ENCODE measurements at regions not wholly inside any gene's neighbourhood (a gene's known extent, or its start where the extent isn't known, plus 50 kb on each side); places are given as distances from the start of the nearest gene placed in this dataset.
A peak's percentile ranks its signal among the peaks of the same experiment; 100 is the strongest.

GRCh38 chr13:34028496-34029442 is 210.8 kb downstream of the RFC3 start:
- H3K4me3 ChIP-seq (ENCODE audit: low read length), result no peak overlapping the region
- Mint-ChIP-seq H3K9me3 (peaks cover 0 to 9% (median 7%) of the 10 kb centered on the region in 5 donors), H3K36me3 (no peaks in the 10 kb centered on the region), H3K27me3 (no peaks in the 10 kb centered on the region), H3K4me1 (no peaks in the 10 kb centered on the region), H3K4me3 (no peak overlapping the region), H3K27ac (no peak overlapping the region)
- H3K27me3 ChIP-seq (ENCODE audit: insufficient read depth, low read length, poor library complexity, severe bottlenecking), result no peaks in the 10 kb centered on the region
- no peaks in the 10 kb centered on the region for H3K4me1 ChIP-seq (ENCODE audit: insufficient read depth, low read length)
- H3K9me3 ChIP-seq (ENCODE audit: low read length), result no peaks in the 10 kb centered on the region
- H3K36me3 ChIP-seq (ENCODE audit: insufficient read depth, low read length), result no peaks in the 10 kb centered on the region
- H3K27ac ChIP-seq (ENCODE audit: low read depth, low read length), result no peak overlapping the region
- CTCF ChIA-PET, result interaction anchor here (0.6 kb wide), 1 partner anchor 242 kb away, joined by 3 read pairs; no protein-coding TSS in a partner anchor
- POLR2A ChIA-PET, result no interaction called here
- no peak for DNase-seq

- Mint-ChIP-seq H3K27ac (no peak overlapping the region), H3K27me3 (no peaks in the 10 kb centered on the region), H3K4me1 (no peaks in the 10 kb centered on the region), H3K4me3 (no peak overlapping the region), H3K36me3 (no peaks in the 10 kb centered on the region), H3K9me3 (peaks cover 2 to 9% (median 6%) of the 10 kb centered on the region in 5 donors)
- ChIA-PET POLR2A (no interaction called here), CTCF (no interaction called here)
- Histone ChIP-seq H3K9me3 (ENCODE audit: low read length) (no peaks in the 10 kb centered on the region), H3K27ac (ENCODE audit: low read depth, low read length) (no peak overlapping the region), H3K27me3 (ENCODE audit: insufficient read depth, low read length, poor library complexity, severe bottlenecking) (no peaks in the 10 kb centered on the region), H3K4me1 (ENCODE audit: insufficient read depth, low read length) (no peaks in the 10 kb centered on the region), H3K4me3 (ENCODE audit: low read length) (no peak overlapping the region), H3K36me3 (ENCODE audit: insufficient read depth, low read length) (no peaks in the 10 kb centered on the region)
- DNase-seq, result no peak
Measured at GRCh38 chr13:34030782-34031181, 212.8 kb downstream of the RFC3 start.

- no peak for DNase-seq
- Histone ChIP-seq H3K4me3 (ENCODE audit: low read length) (no peak overlapping the region), H3K27ac (ENCODE audit: low read depth, low read length) (no peak overlapping the region), H3K36me3 (ENCODE audit: insufficient read depth, low read length) (no peaks in the 10 kb centered on the region), H3K4me1 (ENCODE audit: insufficient read depth, low read length) (no peaks in the 10 kb centered on the region), H3K9me3 (ENCODE audit: low read length) (no peaks in the 10 kb centered on the region), H3K27me3 (ENCODE audit: insufficient read depth, low read length, poor library complexity, severe bottlenecking) (no peaks in the 10 kb centered on the region)
- peaks cover 2 to 10% (median 5%) of the 10 kb centered on the region in 5 donors for H3K9me3 Mint-ChIP-seq
- ChIA-PET CTCF (no interaction called here), POLR2A (no interaction called here)
- H3K27ac Mint-ChIP-seq, result no peak overlapping the region
- no peaks in the 10 kb centered on the region for H3K36me3 Mint-ChIP-seq
- H3K4me1 Mint-ChIP-seq, result no peaks in the 10 kb centered on the region
- H3K27me3 Mint-ChIP-seq, result no peaks in the 10 kb centered on the region
- H3K4me3 Mint-ChIP-seq, result peak overlapping the region in 1 of 7 donors; percentile 75
Measured at GRCh38 chr13:34031610-34032009, 213.7 kb downstream of the RFC3 start.

DNA sequence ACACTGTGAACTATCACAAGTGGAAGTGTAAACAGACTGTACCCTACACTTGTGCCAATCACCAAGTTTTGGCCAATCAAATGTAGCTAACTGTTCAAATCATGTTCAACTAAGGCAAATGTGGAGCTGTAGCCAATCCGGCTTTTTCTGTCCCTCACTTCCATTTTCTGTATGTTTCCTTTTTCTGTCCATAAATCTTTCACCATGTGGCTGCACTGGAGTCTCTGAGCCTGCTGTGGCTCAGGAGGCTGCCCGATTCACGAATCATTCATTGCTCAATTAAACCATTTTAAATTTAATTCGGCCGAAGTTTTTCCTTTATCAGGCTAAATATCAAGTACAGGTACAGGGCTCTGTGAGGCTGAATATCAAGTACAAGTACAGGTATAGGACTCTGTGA is 216.5 kb downstream of the RFC3 start:
- Histone ChIP-seq H3K4me3 (ENCODE audit: low read length) (no peak overlapping the region), H3K27ac (ENCODE audit: low read depth, low read length) (no peak overlapping the region), H3K27me3 (ENCODE audit: insufficient read depth, low read length, poor library complexity, severe bottlenecking) (no peaks in the 10 kb centered on the region), H3K4me1 (ENCODE audit: insufficient read depth, low read length) (no peaks in the 10 kb centered on the region), H3K36me3 (ENCODE audit: insufficient read depth, low read length) (no peaks in the 10 kb centered on the region), H3K9me3 (ENCODE audit: low read length) (no peaks in the 10 kb centered on the region)
- Mint-ChIP-seq H3K9me3 (peaks cover 0 to 10% (median 4%) of the 10 kb centered on the region in 5 donors), H3K4me3 (no peak overlapping the region), H3K27ac (no peak overlapping the region), H3K27me3 (no peaks in the 10 kb centered on the region), H3K4me1 (no peaks in the 10 kb centered on the region), H3K36me3 (no peaks in the 10 kb centered on the region)
- DNase-seq, result no peak
- ChIA-PET POLR2A (no interaction called here), CTCF (no interaction called here)

DNA sequence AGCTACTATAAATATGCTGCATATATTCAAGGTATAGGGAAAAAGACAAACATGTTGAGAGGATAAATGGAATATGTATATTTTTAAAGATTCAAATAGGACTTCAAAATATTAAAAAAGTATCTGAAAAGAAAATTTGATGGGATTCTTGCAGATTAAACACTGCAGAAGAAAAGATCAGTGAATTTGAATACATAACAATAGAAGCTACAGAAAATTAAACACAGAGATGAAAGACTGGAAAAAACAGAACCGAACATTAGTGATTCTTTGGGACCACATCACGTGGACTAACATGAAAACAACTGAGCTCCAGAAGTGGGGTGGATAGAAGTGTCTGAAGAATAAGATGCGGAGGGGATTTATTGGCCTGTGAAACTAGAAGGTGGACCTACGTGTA is 217.2 kb downstream of the RFC3 start:
- Mint-ChIP-seq H3K27me3 (no peaks in the 10 kb centered on the region), H3K36me3 (no peaks in the 10 kb centered on the region), H3K4me1 (no peaks in the 10 kb centered on the region), H3K9me3 (peaks cover 0 to 10% (median 6%) of the 10 kb centered on the region in 5 donors), H3K27ac (no peak overlapping the region), H3K4me3 (no peak overlapping the region)
- POLR2A ChIA-PET, result no interaction called here
- Histone ChIP-seq H3K4me3 (ENCODE audit: low read length) (no peak overlapping the region), H3K27me3 (ENCODE audit: insufficient read depth, low read length, poor library complexity, severe bottlenecking) (no peaks in the 10 kb centered on the region), H3K4me1 (ENCODE audit: insufficient read depth, low read length) (no peaks in the 10 kb centered on the region), H3K9me3 (ENCODE audit: low read length) (no peaks in the 10 kb centered on the region), H3K36me3 (ENCODE audit: insufficient read depth, low read length) (no peaks in the 10 kb centered on the region), H3K27ac (ENCODE audit: low read depth, low read length) (no peak overlapping the region)
- no peak for DNase-seq
- CTCF ChIA-PET, result no interaction called here

GRCh38 chr13:34035676-34036325 is 217.9 kb downstream of the RFC3 start:
- H3K9me3 Mint-ChIP-seq, result peaks cover 0 to 10% (median 3%) of the 10 kb centered on the region in 5 donors
- no peaks in the 10 kb centered on the region for H3K4me1 Mint-ChIP-seq
- CTCF ChIA-PET, result no interaction called here
- no peak overlapping the region for H3K27ac Mint-ChIP-seq
- H3K27me3 Mint-ChIP-seq, result no peaks in the 10 kb centered on the region
- Histone ChIP-seq H3K27ac (ENCODE audit: low read depth, low read length) (no peak overlapping the region), H3K9me3 (ENCODE audit: low read length) (no peaks in the 10 kb centered on the region), H3K4me3 (ENCODE audit: low read length) (no peak overlapping the region), H3K27me3 (ENCODE audit: insufficient read depth, low read length, poor library complexity, severe bottlenecking) (no peaks in the 10 kb centered on the region), H3K36me3 (ENCODE audit: insufficient read depth, low read length) (no peaks in the 10 kb centered on the region), H3K4me1 (ENCODE audit: insufficient read depth, low read length) (no peaks in the 10 kb centered on the region)
- no peak overlapping the region for H3K4me3 Mint-ChIP-seq
- no peaks in the 10 kb centered on the region for H3K36me3 Mint-ChIP-seq
- DNase-seq, result no peak
- POLR2A ChIA-PET, result no interaction called here

- no peaks in the 10 kb centered on the region for H3K9me3 ChIP-seq (ENCODE audit: low read length)
- CTCF ChIA-PET, result no interaction called here
- Mint-ChIP-seq H3K9me3 (peaks cover 0 to 10% (median 2%) of the 10 kb centered on the region in 5 donors), H3K4me1 (no peaks in the 10 kb centered on the region), H3K36me3 (no peaks in the 10 kb centered on the region), H3K4me3 (no peak overlapping the region), H3K27ac (no peak overlapping the region), H3K27me3 (no peaks in the 10 kb centered on the region)
- no peak overlapping the region for H3K4me3 ChIP-seq (ENCODE audit: low read length)
- no peaks in the 10 kb centered on the region for H3K36me3 ChIP-seq (ENCODE audit: insufficient read depth, low read length)
- no peak overlapping the region for H3K27ac ChIP-seq (ENCODE audit: low read depth, low read length)
- POLR2A ChIA-PET, result no interaction called here
- no peaks in the 10 kb centered on the region for H3K4me1 ChIP-seq (ENCODE audit: insufficient read depth, low read length)
- DNase-seq, result no peak
- H3K27me3 ChIP-seq (ENCODE audit: insufficient read depth, low read length, poor library complexity, severe bottlenecking), result no peaks in the 10 kb centered on the region
Measured at GRCh38 chr13:34037636-34038540, 219.9 kb downstream of the RFC3 start.

All from CD8-positive, alpha-beta memory T cell (primary cell).